ENCODE measurements at regions not wholly inside any gene's neighbourhood (a gene's known extent, or its start where the extent isn't known, plus 50 kb on each side); places are given as distances from the start of the nearest gene placed in this dataset.

- H3K27ac ChIP-seq: no peak overlapping the region
- DNase-seq (ENCODE audit: low read depth, low spot score): no peak
Measured at GRCh38 chr14:100671906-100672305, 54.8 kb upstream of the DLK1 start.

DNA sequence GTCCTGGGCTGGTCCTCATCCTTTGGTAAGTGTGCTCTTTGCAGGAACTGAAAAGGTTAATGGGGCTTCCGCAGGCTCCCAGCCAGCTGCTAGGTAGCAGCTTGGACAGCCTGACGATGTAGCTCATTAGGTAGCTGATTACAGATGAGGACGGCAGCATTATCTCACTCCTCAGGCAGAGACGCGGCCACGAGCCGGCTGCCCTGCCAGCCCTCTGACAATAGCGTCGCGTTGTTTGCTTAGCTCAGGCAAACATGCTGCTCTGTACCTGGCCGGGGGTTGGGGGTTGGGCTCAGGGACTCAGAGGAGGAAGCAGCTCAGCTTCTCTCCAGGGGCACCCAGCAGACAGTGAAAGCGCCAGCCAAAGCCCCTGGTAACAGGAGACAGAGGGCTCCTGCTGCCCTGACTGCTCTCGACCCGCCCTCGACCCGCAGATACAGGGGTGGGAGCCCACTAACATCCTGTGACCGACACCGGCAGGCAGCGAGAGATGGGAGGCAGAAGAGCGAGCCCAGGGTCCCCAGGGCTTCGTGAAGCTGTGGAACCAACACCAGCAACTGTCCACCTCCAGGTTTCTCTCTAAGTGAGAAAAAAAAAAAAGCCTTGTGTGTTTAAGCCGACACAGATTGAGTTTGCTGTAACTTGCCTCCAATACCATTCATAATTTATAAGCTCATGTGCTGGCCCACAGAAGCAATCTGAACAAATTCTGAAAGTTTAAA lies 53.4 kb upstream of the DLK1 start:
- no peak for DNase-seq (ENCODE audit: low read depth, low spot score)
- H3K27ac ChIP-seq: no peak overlapping the region

DNA sequence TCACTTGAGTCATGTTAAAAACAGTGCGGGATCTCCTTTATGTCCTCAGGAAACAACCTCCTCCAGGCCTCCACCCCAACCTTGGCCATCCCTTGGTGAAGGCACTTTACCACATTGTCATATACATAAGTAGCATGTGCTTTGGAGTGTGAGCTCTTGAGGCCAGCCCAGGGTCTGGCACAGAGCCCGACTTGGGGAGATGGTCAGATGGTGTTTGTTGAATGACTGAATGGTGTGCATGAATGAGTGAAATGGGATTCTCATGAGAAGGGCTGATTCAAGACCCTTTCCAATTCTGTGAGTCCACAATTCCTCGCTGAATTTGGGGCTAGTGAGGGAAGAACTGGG lies 52.9 kb upstream of the DLK1 start:
- H3K27ac ChIP-seq: no peak overlapping the region
- DNase-seq (ENCODE audit: low read depth, low spot score): no peak

- DNase-seq (ENCODE audit: low read depth, low spot score): no peak
- no peak overlapping the region for H3K27ac ChIP-seq
Measured at GRCh38 chr14:100674428-100674827, 52.3 kb upstream of the DLK1 start.

DNA sequence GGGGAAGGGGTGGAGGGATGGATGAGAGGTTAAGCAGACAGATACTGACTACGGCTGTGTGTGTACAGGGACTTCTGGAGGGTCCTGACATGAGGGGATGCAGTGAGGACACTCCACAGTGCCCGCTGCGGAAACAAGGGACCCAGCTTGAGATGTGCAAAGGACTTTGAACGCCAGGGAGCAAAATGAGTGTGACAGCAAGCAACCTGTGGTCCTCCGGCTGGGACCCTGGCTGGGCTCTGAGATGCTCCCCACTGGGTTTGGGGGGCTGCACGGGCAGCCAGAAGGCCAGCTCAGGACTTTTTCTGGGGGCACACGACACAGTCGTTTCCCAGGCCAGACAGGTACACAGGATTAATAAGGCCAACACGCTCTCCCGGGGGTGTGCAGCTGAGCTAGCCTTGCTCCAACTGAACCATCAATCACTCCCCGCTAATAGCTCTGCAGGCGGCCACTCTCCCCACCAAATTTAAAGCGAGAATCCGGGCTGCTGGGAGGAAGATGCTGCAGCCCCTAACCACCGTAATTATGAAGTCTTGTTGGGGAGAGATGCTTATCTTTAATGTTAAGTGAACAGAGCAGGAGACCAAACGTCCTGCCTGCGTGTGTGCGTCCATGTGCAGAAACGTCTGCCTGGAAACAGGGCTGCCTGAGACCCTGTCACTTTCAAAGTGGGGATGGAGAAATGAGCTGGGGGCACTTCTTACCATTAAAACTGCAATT lies 51.6 kb upstream of the DLK1 start:
- DNase-seq (ENCODE audit: low read depth, low spot score): no peak
- H3K27ac ChIP-seq: no peak overlapping the region

- no peak overlapping the region for H3K27ac ChIP-seq
- DNase-seq (ENCODE audit: low read depth, low spot score): no peak
Measured at GRCh38 chr14:100675699-100676684, 50.7 kb upstream of the DLK1 start.

Measured in epithelial cell of prostate (primary cell).